DOHH2 (cell line): ENCODE measurements at regions not wholly inside any gene's neighbourhood (a gene's known extent, or its start where the extent isn't known, plus 50 kb on each side); places are given as distances from the start of the nearest gene placed in this dataset.

Experiments used
- H3F3A ChIP-seq: fragments of 200-600 bp; sonication (generic), shearing (Covaris generic); 2 replicates; pipeline ENCODE4 v1.6.0; 2016; ENCODE audit warnings: antibody characterized with exemption, mild to moderate bottlenecking; ENCODE audit not compliant: control insufficient read depth, insufficient read depth
- H3K27ac ChIP-seq: fragments of 200-600 bp; sonication (generic); 2 replicates; pipeline ENCODE4 v1.5.1; 2014; ENCODE audit warnings: low read depth, mild to moderate bottlenecking, low read length, moderate library complexity
- H3K27me3 ChIP-seq: fragments of 200-600 bp; sonication (generic); 2 replicates; pipeline ENCODE4 v1.6.1; 2014; ENCODE audit warnings: mild to moderate bottlenecking, low read length, mixed read lengths; ENCODE audit not compliant: control insufficient read depth
- H3K36me3 ChIP-seq: fragments of 200-600 bp; sonication (generic); 2 replicates; pipeline ENCODE4 v1.6.1; 2014; ENCODE audit warnings: mild to moderate bottlenecking, low read length, moderate library complexity, mixed read lengths; ENCODE audit not compliant: control insufficient read depth
- H3K4me1 ChIP-seq: fragments of 200-600 bp; sonication (generic); 2 replicates; pipeline ENCODE4 v1.6.1; 2014; ENCODE audit warnings: mild to moderate bottlenecking, low read length, mixed read lengths; ENCODE audit not compliant: control insufficient read depth
- H3K4me2 ChIP-seq: fragments of 200-600 bp; sonication (generic); 2 replicates; pipeline ENCODE4 v1.6.0; 2014; ENCODE audit warnings: mild to moderate bottlenecking, low read length, moderate library complexity
- H3K4me3 ChIP-seq: fragments of 200-600 bp; sonication (generic); 2 replicates; pipeline ENCODE4 v1.5.1; 2014; ENCODE audit warnings: mild to moderate bottlenecking, low read length, mixed read lengths
- H3K79me2 ChIP-seq: fragments of 200-600 bp; sonication (generic); 2 replicates; pipeline ENCODE4 v1.6.1; 2014; ENCODE audit warnings: mild to moderate bottlenecking, low read length, mixed read lengths; ENCODE audit not compliant: control insufficient read depth
- H3K9me2 ChIP-seq: fragments of 200-600 bp; sonication (generic); replicated peaks from 2 replicates; pipeline ENCODE4 v1.6.1; 2014; ENCODE audit warnings: mild to moderate bottlenecking, low read length, mixed read lengths; ENCODE audit not compliant: control insufficient read depth
- H3K9me3 ChIP-seq: fragments of 200-600 bp; sonication (generic); 2 replicates; pipeline ENCODE4 v1.6.1; 2014; ENCODE audit warnings: antibody characterized with exemption, low read length, mixed read lengths; ENCODE audit not compliant: control insufficient read depth, insufficient read depth
- H4K20me1 ChIP-seq: fragments of 200-600 bp; sonication (generic); 2 replicates; pipeline ENCODE4 v1.6.0; 2014; ENCODE audit warnings: low read depth, mild to moderate bottlenecking, antibody characterized with exemption, low read length, moderate library complexity; ENCODE audit not compliant: control insufficient read depth, insufficient read depth
- CTCF ChIP-seq: fragments of 200-600 bp; sonication (generic); IDR thresholded peaks from one replicate; pipeline ENCODE4 v1.5.1; 2014; ENCODE audit warnings: antibody characterized with exemption, mild to moderate bottlenecking, low read depth, low read length; ENCODE audit not compliant: poor library complexity, severe bottlenecking
- EZH2phosphoT487 ChIP-seq: fragments of 200-600 bp; sonication (generic); IDR thresholded peaks from 2 replicates; pipeline ENCODE4 v1.6.1; 2017; ENCODE audit warnings: borderline replicate concordance, mild to moderate bottlenecking, antibody characterized with exemption, low read length, moderate library complexity, mixed read lengths

GRCh38 chr4:24108567-24108966 lies 218.7 kb upstream of the PPARGC1A start:
- no peaks in the 10 kb centered on the region for H3K27me3 ChIP-seq
- no peak overlapping the region for H3K4me3 ChIP-seq
- no peaks in the 10 kb centered on the region for H4K20me1 ChIP-seq
- TF ChIP-seq CTCF (no peak), EZH2phosphoT487 (no peak)
- H3K9me3 ChIP-seq: no peaks in the 10 kb centered on the region
- no peaks in the 10 kb centered on the region for H3K4me1 ChIP-seq
- no peak overlapping the region for H3K27ac ChIP-seq
- H3K79me2 ChIP-seq: no peaks in the 10 kb centered on the region
- H3F3A ChIP-seq: no peaks in the 10 kb centered on the region
- no peaks in the 10 kb centered on the region for H3K9me2 ChIP-seq
- H3K36me3 ChIP-seq: no peaks in the 10 kb centered on the region
- H3K4me2 ChIP-seq: no peak overlapping the region

- TF ChIP-seq CTCF (no peak), EZH2phosphoT487 (no peak)
- Histone ChIP-seq H3K36me3 (no peaks in the 10 kb centered on the region), H3K27me3 (no peaks in the 10 kb centered on the region), H3K4me3 (no peak overlapping the region), H3K27ac (no peak overlapping the region), H4K20me1 (no peaks in the 10 kb centered on the region), H3K4me2 (no peak overlapping the region), H3K4me1 (no peaks in the 10 kb centered on the region), H3K79me2 (no peaks in the 10 kb centered on the region), H3K9me2 (no peaks in the 10 kb centered on the region), H3F3A (no peaks in the 10 kb centered on the region), H3K9me3 (no peaks in the 10 kb centered on the region)
These were observed 215.6 kb upstream of the PPARGC1A start for GRCh38 chr4:24105327-24106038.

GRCh38 chr4:24104158-24104565 lies 214.3 kb upstream of the PPARGC1A start:
- H3K36me3 ChIP-seq: no peaks in the 10 kb centered on the region
- no peak overlapping the region for H3K4me3 ChIP-seq
- no peak overlapping the region for H3K27ac ChIP-seq
- H3K27me3 ChIP-seq: no peaks in the 10 kb centered on the region
- TF ChIP-seq CTCF (no peak), EZH2phosphoT487 (no peak)
- no peaks in the 10 kb centered on the region for H3K79me2 ChIP-seq
- H4K20me1 ChIP-seq: no peaks in the 10 kb centered on the region
- no peak overlapping the region for H3K4me2 ChIP-seq
- H3F3A ChIP-seq: no peaks in the 10 kb centered on the region
- no peaks in the 10 kb centered on the region for H3K9me3 ChIP-seq
- no peaks in the 10 kb centered on the region for H3K4me1 ChIP-seq
- H3K9me2 ChIP-seq: no peaks in the 10 kb centered on the region
